NCI-H2196 treated with DMSO at 0.1 percent for 48 hours (cell line): ENCODE measurements at regions not wholly inside any gene's neighbourhood (a gene's known extent, or its start where the extent isn't known, plus 50 kb on each side); places are given as distances from the start of the nearest gene placed in this dataset.

Source experiments
- DNase-seq: peaks from one replicate; lab custom pipeline; 2025; ENCODE audit not compliant: unreplicated experiment; lab: John Stamatoyannopoulos, UW

GRCh38 chr2:145729993-145730770 is 1210.3 kb upstream of the ZEB2 start:
- DNase-seq, result no peak

GRCh38 chr2:145729481-145729880 is 1209.6 kb upstream of the ZEB2 start:
- no peak for DNase-seq

- no peak for DNase-seq
These were observed 1208.6 kb upstream of the ZEB2 start for GRCh38 chr2:145728511-145728910.

- no peak for DNase-seq
These were observed 1206.0 kb upstream of the ZEB2 start for GRCh38 chr2:145725876-145726275.

GRCh38 chr2:145724311-145724898 is 1204.5 kb upstream of the ZEB2 start:
- no peak for DNase-seq

GRCh38 chr2:145723872-145724271 is 1204.0 kb upstream of the ZEB2 start:
- no peak for DNase-seq

GRCh38 chr2:145721681-145722080 is 1201.8 kb upstream of the ZEB2 start:
- no peak for DNase-seq

GRCh38 chr2:145715601-145716000 is 1195.7 kb upstream of the ZEB2 start:
- no peak for DNase-seq

- no peak for DNase-seq
These were observed 1190.4 kb upstream of the ZEB2 start for GRCh38 chr2:145710303-145710702.

GRCh38 chr2:145702305-145702704 is 1182.4 kb upstream of the ZEB2 start:
- no peak for DNase-seq

GRCh38 chr2:145692971-145693478 is 1173.1 kb upstream of the ZEB2 start:
- DNase-seq, result no peak

- DNase-seq, result no peak
These were observed 1171.7 kb upstream of the ZEB2 start for GRCh38 chr2:145691659-145692058.

GRCh38 chr2:145690183-145690778 is 1170.4 kb upstream of the ZEB2 start:
- no peak for DNase-seq

GRCh38 chr2:145689277-145689676 is 1169.4 kb upstream of the ZEB2 start:
- no peak for DNase-seq

- DNase-seq, result no peak
These were observed 1168.2 kb upstream of the ZEB2 start for GRCh38 chr2:145688156-145688555.

GRCh38 chr2:145687442-145688134 is 1167.7 kb upstream of the ZEB2 start:
- DNase-seq, result no peak

GRCh38 chr2:145685383-145686050 is 1165.6 kb upstream of the ZEB2 start:
- DNase-seq, result no peak

GRCh38 chr2:145682546-145683157 is 1162.7 kb upstream of the ZEB2 start:
- no peak for DNase-seq

- DNase-seq, result no peak
These were observed 1160.4 kb upstream of the ZEB2 start for GRCh38 chr2:145680276-145680675.

GRCh38 chr2:145677371-145677770 is 1157.5 kb upstream of the ZEB2 start:
- DNase-seq, result no peak

GRCh38 chr2:145674705-145675104 is 1154.8 kb upstream of the ZEB2 start:
- no peak for DNase-seq
